Fibroblast of peridontal ligament (primary cell): ENCODE measurements at regions not wholly inside any gene's neighbourhood (a gene's known extent, or its start where the extent isn't known, plus 50 kb on each side); places are given as distances from the start of the nearest gene placed in this dataset.

Source experiments
- DNase-seq: peaks from one replicate; pipeline ENCODE4 v3.0.0-alpha.2; 2010; ENCODE audit errors: extremely low read depth

DNA sequence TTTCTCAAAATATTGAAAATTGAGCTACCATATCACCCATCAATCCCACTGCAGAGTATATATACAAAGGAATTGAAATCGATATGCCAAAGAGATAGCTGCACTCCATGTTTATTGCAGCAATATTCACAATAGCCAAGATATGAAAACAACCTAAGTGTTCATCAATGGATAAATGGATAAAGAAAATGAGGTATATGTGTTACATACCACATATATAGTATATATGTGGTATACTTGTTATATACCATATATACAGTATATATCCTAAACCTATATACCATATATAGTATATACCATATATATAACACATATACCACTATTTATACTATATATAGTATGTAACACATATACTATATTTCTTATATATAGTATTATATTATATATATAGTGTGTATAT lies 313.3 kb downstream of the ZNF608 start:
- no peak for DNase-seq

DNA sequence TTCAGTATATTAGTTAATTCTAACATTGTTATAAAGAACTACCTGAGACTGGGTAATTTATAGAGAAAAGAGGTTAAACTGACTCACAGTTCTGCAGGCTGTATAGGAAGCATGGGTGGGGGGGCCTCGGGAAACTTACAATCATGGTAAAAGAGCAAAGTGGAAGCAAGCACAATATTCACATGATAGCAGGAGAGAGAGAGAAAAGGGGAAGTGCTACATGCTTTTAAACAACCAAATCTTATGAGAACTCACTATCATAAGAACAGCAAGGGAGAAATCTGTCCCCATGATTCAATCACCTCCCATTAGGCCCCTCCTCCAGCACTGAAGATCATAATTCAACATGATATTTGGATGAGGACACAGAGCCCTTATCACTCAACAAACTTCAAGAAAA lies 324.9 kb downstream of the ZNF608 start:
- DNase-seq, result no peak

DNA sequence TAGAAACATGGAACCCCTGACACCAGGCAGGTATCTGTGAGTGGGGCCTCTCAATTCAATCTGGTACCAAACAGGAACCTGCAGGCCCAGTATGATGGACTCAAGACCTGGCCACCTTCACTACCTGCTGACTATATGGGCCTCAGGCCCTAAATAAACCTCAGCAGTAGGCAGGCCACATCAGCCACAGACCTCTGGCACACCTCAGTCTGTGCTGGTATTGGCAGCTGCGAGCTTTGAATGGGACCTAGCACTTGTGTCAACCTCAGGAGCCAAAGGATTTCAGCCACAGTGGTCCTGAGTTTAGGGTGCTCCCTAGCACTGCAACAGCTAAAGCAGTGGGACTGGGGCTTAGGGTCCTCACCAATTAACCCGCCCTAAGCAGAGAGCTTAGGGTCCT lies 325.5 kb downstream of the ZNF608 start:
- DNase-seq, result no peak

GRCh38 chr5:124419531-124419930 lies 326.9 kb downstream of the ZNF608 start:
- no peak for DNase-seq

GRCh38 chr5:124418390-124418789 lies 328.0 kb downstream of the ZNF608 start:
- DNase-seq, result no peak

GRCh38 chr5:124417196-124417595 lies 329.2 kb downstream of the ZNF608 start:
- no peak for DNase-seq

GRCh38 chr5:124416627-124417026 lies 329.8 kb downstream of the ZNF608 start:
- DNase-seq, result no peak

DNA sequence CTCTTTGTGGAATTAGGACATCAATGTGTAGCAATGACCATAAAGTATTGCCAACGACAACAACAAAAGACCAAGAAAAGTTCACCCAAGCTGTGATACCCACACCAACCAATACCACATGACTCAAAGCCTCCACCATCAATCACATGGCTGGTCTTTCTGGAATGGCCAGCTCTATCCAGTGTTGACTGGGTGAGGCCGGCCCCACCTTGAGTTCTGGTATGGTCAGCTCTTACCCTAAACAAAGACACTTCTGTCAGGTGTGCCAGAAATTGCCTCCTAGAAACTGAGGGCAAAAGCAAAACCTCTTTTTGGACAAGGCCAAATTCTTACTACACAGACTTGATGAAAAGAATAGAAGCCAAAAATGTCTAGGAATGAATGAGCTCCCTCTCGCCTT lies 331.5 kb downstream of the ZNF608 start:
- no peak for DNase-seq

GRCh38 chr5:124410539-124411488 lies 335.6 kb downstream of the ZNF608 start:
- peak; percentile 34 for DNase-seq

- peak; percentile 16 for DNase-seq
Measured at GRCh38 chr5:124408738-124409453, 337.5 kb downstream of the ZNF608 start.

DNA sequence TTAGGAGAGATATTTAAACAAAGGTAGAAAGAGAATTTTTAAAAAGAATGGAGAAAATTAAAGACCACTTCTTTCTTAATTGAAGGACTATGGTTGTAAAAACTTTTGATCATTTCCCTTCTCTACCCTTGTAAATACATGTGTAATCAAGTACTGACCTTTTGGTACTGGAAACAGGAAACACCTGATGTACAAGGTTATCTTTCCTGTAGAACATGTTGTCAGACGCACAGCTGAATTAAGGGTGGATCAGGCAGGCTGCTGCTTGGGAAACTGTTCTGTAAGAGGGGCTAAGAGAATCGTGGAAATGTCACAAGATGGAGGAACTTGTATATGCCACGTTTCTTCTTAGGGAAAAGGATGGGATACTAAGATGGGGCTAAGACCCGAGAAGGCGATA lies 341.6 kb downstream of the ZNF608 start:
- DNase-seq, result no peak

DNA sequence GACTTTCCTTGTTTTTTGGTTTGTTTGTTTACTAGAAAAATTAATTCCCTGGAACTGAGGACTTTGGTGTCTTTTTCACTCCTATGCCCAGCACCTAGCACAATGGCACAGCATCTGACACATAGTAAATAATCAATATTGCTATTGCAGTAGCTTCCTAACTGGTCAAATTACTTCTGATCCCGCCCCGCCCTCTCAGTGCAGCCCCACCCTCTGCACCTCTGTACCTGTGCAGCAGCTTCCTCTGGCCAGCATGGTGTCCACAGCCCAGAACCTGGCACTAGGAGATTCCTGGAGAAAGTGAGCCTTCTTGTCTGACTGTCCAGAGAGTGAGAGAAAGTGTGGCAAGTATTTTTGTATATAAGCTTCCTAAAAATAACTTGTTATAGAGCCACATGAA lies 343.2 kb downstream of the ZNF608 start:
- no peak for DNase-seq

DNA sequence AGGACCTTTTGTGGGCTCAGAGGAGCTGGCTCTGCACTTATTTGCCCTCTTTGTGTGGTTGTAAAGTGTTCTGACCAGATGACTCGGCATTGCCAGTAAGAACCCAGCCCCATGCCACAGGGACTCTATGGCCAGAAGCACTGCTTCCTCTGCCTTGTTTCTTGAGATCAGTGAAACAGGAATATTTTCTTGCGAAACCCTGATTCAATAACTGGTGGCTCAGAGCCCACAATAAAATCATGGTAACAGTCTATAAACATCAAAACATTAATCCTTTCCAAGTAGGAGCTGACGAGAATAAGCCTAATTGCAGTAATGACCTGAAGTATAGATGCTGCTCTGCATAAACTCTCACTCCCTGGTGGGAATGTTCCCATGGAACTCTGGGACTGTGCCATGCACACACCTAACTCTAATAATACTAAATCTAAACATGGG lies 344.3 kb downstream of the ZNF608 start:
- peak; percentile 83 for DNase-seq

- DNase-seq, result no peak
Measured at GRCh38 chr5:124401476-124402143, 344.8 kb downstream of the ZNF608 start.

GRCh38 chr5:124399426-124399961 lies 346.9 kb downstream of the ZNF608 start:
- peak; percentile 67 for DNase-seq

DNA sequence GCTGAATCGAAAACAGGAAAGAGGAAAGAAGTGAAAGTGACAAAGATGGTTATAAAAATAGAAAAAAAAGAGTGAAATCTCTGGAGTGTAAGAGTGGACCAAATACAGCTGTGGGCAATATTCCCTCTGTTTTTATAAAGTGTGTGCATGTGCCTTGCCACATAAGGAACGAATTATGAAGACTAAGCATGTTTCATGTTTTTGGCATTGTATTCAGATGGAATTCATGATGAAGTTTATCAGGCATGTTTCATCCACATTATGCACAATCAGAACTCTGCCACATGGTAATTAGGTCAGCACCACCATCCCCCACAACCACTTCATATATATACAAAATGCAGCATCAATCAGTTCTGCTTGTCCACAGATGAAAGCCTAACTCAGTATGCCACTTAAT lies 348.0 kb downstream of the ZNF608 start:
- peak; percentile 96 for DNase-seq

GRCh38 chr5:124397317-124397716 lies 349.1 kb downstream of the ZNF608 start:
- DNase-seq, result no peak

DNA sequence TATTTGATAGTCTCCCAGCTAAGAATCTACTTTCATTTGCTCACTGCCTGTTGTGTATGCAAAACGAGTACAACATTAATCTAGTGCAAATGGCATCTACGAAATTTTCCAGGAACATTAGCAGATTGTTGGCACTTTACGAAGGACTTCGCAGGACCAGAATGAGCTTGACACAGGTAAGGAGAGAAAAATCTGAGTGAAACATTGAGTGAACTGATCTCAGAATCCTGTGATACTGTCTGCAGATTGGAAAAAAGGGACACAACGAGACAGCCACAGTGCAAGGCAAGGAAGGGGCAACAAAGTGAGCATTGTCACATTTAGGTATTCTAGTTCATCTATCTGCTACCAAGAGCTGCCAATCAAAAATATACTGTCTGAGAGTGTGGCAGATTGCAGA lies 350.5 kb downstream of the ZNF608 start:
- no peak for DNase-seq

GRCh38 chr5:124395287-124395686 lies 351.2 kb downstream of the ZNF608 start:
- DNase-seq, result peak; percentile 13

- DNase-seq, result no peak
Measured at GRCh38 chr5:124394700-124395245, 351.7 kb downstream of the ZNF608 start.

- no peak for DNase-seq
Measured at GRCh38 chr5:124393584-124394379, 352.7 kb downstream of the ZNF608 start.
